H1 (cell line): ENCODE measurements at regions not wholly inside any gene's neighbourhood (a gene's known extent, or its start where the extent isn't known, plus 50 kb on each side); places are given as distances from the start of the nearest gene placed in this dataset.

Experiments used
- HDAC2 ChIP-seq, 2 experiments: fragments of 300-600 bp in 1 of 2; sonication (generic) in 1 of 2; IDR thresholded peaks; 2 replicates each; pipeline ENCODE4 v1.6.1; 2011 to 2012; ENCODE audit warnings: low read depth in 2 of 2, low read length in 2 of 2, mild to moderate bottlenecking in 2 of 2, moderate library complexity in 2 of 2, borderline replicate concordance in 1 of 2, inconsistent platforms in 1 of 2
- MAFK ChIP-seq: IDR thresholded peaks from 2 replicates; pipeline ENCODE4 v1.6.1; 2012; ENCODE audit warnings: low read depth, mild to moderate bottlenecking, improper control_type of control experiment, low read length
- SAP30 ChIP-seq: fragments of 300-600 bp; sonication (generic); IDR thresholded peaks from 2 replicates; pipeline ENCODE4 v1.7.1; 2012; ENCODE audit warnings: low read length, moderate library complexity, mild to moderate bottlenecking, inconsistent platforms; ENCODE audit not compliant: insufficient read depth, insufficient replicate concordance
- SUZ12 ChIP-seq: fragments of 200-600 bp; sonication (generic); IDR thresholded peaks from 2 replicates; pipeline ENCODE4 v1.6.1; 2012; ENCODE audit warnings: mild to moderate bottlenecking, inconsistent platforms, low read length, moderate library complexity, mixed read lengths
- TAF7 ChIP-seq: optimal IDR thresholded peaks from 2 replicates; pipeline ENCODE3; 2011; ENCODE audit warnings: low read depth, mild to moderate bottlenecking, inconsistent platforms, low read length, moderate library complexity, borderline replicate concordance
- TF ChIP-seq, protein P1 (sequence below): fragments of 300-600 bp; sonication (generic); IDR thresholded peaks from 2 replicates; pipeline ENCODE4 v1.7.1; 2012; ENCODE audit warnings: low read length, moderate library complexity, mild to moderate bottlenecking, inconsistent platforms; ENCODE audit not compliant: insufficient replicate concordance

DNA sequence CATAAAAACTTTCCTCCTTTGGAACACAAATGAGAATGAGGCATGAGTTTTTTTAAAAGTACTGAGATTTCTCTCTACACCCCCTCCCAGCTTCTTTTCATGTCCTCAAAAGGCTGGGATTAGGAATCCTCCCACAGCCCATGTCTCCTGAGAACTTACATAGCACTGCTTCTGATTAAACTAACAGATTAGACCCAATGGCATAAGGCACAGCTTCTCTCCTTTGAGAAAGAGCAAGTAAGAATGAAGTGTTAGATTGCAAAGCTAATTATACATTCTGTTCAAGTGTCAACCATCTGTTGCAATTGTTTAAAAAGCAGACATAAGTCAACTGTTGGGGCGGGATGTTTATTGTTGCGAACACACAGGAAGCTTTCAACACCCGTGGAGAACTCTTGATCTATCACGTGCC, 715.1 kb downstream of the CDH11 start (continued):
- TF ChIP-seq, protein P1, sequence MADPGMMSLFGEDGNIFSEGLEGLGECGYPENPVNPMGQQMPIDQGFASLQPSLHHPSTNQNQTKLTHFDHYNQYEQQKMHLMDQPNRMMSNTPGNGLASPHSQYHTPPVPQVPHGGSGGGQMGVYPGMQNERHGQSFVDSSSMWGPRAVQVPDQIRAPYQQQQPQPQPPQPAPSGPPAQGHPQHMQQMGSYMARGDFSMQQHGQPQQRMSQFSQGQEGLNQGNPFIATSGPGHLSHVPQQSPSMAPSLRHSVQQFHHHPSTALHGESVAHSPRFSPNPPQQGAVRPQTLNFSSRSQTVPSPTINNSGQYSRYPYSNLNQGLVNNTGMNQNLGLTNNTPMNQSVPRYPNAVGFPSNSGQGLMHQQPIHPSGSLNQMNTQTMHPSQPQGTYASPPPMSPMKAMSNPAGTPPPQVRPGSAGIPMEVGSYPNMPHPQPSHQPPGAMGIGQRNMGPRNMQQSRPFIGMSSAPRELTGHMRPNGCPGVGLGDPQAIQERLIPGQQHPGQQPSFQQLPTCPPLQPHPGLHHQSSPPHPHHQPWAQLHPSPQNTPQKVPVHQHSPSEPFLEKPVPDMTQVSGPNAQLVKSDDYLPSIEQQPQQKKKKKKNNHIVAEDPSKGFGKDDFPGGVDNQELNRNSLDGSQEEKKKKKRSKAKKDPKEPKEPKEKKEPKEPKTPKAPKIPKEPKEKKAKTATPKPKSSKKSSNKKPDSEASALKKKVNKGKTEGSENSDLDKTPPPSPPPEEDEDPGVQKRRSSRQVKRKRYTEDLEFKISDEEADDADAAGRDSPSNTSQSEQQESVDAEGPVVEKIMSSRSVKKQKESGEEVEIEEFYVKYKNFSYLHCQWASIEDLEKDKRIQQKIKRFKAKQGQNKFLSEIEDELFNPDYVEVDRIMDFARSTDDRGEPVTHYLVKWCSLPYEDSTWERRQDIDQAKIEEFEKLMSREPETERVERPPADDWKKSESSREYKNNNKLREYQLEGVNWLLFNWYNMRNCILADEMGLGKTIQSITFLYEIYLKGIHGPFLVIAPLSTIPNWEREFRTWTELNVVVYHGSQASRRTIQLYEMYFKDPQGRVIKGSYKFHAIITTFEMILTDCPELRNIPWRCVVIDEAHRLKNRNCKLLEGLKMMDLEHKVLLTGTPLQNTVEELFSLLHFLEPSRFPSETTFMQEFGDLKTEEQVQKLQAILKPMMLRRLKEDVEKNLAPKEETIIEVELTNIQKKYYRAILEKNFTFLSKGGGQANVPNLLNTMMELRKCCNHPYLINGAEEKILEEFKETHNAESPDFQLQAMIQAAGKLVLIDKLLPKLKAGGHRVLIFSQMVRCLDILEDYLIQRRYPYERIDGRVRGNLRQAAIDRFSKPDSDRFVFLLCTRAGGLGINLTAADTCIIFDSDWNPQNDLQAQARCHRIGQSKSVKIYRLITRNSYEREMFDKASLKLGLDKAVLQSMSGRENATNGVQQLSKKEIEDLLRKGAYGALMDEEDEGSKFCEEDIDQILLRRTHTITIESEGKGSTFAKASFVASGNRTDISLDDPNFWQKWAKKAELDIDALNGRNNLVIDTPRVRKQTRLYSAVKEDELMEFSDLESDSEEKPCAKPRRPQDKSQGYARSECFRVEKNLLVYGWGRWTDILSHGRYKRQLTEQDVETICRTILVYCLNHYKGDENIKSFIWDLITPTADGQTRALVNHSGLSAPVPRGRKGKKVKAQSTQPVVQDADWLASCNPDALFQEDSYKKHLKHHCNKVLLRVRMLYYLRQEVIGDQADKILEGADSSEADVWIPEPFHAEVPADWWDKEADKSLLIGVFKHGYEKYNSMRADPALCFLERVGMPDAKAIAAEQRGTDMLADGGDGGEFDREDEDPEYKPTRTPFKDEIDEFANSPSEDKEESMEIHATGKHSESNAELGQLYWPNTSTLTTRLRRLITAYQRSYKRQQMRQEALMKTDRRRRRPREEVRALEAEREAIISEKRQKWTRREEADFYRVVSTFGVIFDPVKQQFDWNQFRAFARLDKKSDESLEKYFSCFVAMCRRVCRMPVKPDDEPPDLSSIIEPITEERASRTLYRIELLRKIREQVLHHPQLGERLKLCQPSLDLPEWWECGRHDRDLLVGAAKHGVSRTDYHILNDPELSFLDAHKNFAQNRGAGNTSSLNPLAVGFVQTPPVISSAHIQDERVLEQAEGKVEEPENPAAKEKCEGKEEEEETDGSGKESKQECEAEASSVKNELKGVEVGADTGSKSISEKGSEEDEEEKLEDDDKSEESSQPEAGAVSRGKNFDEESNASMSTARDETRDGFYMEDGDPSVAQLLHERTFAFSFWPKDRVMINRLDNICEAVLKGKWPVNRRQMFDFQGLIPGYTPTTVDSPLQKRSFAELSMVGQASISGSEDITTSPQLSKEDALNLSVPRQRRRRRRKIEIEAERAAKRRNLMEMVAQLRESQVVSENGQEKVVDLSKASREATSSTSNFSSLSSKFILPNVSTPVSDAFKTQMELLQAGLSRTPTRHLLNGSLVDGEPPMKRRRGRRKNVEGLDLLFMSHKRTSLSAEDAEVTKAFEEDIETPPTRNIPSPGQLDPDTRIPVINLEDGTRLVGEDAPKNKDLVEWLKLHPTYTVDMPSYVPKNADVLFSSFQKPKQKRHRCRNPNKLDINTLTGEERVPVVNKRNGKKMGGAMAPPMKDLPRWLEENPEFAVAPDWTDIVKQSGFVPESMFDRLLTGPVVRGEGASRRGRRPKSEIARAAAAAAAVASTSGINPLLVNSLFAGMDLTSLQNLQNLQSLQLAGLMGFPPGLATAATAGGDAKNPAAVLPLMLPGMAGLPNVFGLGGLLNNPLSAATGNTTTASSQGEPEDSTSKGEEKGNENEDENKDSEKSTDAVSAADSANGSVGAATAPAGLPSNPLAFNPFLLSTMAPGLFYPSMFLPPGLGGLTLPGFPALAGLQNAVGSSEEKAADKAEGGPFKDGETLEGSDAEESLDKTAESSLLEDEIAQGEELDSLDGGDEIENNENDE: no peak
- TF ChIP-seq SUZ12 (no peak), MAFK (no peak), SAP30 (no peak), HDAC2 (IDR thresholded peaks at IDR 0.05; ENCODE audit: borderline replicate concordance in 1 of 2, low read depth in 2 of 2, low read length in 2 of 2) (no peak), TAF7 (no peak)
